GM12801 (cell line): ENCODE measurements at regions not wholly inside any gene's neighbourhood (a gene's known extent, or its start where the extent isn't known, plus 50 kb on each side); places are given as distances from the start of the nearest gene placed in this dataset.

ENCODE experiments used
- TF ChIP-seq, protein P1 (sequence below): IDR thresholded peaks from one replicate; pipeline ENCODE4 v1.5.1; 2011; ENCODE audit warnings: control low read depth; ENCODE audit not compliant: insufficient read length; ENCODE audit errors: extremely low read depth

GRCh38 chr5:42131081-42131480 is 206.0 kb downstream of the FBXO4 start:
- TF ChIP-seq, protein P1, sequence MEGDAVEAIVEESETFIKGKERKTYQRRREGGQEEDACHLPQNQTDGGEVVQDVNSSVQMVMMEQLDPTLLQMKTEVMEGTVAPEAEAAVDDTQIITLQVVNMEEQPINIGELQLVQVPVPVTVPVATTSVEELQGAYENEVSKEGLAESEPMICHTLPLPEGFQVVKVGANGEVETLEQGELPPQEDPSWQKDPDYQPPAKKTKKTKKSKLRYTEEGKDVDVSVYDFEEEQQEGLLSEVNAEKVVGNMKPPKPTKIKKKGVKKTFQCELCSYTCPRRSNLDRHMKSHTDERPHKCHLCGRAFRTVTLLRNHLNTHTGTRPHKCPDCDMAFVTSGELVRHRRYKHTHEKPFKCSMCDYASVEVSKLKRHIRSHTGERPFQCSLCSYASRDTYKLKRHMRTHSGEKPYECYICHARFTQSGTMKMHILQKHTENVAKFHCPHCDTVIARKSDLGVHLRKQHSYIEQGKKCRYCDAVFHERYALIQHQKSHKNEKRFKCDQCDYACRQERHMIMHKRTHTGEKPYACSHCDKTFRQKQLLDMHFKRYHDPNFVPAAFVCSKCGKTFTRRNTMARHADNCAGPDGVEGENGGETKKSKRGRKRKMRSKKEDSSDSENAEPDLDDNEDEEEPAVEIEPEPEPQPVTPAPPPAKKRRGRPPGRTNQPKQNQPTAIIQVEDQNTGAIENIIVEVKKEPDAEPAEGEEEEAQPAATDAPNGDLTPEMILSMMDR = no peak

- TF ChIP-seq, protein P1 = no peak
Observed at GRCh38 chr5:42143361-42143760, 218.3 kb downstream of the FBXO4 start.

- TF ChIP-seq, protein P1 = no peak
Observed at GRCh38 chr5:42148813-42149212, 223.7 kb downstream of the FBXO4 start.

- TF ChIP-seq, protein P1 = no peak
Observed at GRCh38 chr5:42157215-42157614, 232.1 kb downstream of the FBXO4 start.

- TF ChIP-seq, protein P1 = no peak
Observed at GRCh38 chr5:42163083-42163482, 238.0 kb downstream of the FBXO4 start.

DNA sequence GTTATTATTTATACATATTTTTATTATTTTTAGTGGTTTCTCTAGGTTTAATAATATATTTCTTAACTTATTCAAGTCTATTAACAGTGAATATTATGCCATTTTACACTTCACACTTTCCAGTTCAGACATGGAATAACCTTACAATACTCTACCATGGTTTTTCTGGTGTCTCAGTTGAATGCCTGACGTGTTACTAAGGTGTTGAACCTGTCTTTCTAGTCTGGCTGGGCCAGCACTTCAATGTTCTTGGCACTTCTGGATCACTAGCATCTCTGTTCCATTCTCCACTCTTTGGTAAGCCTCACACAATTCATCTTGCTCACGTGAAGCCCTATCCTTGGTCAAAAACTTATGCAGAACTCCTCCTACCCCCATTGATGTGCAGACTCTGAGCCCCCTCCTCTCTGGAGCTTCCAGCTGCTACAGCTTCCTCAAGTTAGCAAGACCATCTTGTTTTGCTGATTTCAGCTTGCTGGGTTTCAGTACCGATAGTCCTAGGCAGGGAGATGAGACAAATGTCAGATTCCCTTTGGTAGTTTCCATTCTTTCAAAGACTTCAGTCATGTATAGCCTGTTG is 243.1 kb downstream of the FBXO4 start:
- TF ChIP-seq, protein P1 = no peak

DNA sequence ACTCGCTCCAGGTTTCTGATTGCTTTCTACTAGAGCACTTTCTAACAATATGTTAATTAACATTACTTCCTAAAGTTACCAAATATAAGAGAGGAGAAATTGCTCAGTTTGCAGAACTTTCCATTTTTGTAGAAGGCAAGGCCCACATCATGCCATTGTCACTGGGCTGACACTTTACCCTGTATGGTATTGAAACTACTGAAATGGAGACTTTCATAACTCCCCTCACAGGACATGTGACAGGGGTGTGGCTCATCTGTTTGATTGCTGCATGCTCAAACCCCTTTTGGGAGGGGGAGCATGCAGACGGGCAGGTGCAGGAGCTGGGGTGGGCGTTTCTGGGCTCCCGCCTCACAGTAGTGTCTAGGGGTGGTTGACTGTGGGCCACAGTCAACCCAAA is 206.3 kb upstream of the GHR start:
- TF ChIP-seq, protein P1 = no peak
